GM10266 (cell line): ENCODE measurements at regions not wholly inside any gene's neighbourhood (a gene's known extent, or its start where the extent isn't known, plus 50 kb on each side); places are given as distances from the start of the nearest gene placed in this dataset.
"Not testable (repeated sequence)": the region's sequence is repeated elsewhere in the genome, so short reads cannot be mapped to it uniquely, and the experiment has no call there.

Experiments used
- DNase-seq: peaks from one replicate; pipeline ENCODE4 v3.0.0; 2012; ENCODE audit errors: extremely low spot score
- TF ChIP-seq, protein P1 (sequence below): IDR thresholded peaks from 2 replicates; pipeline ENCODE4 v1.5.1; 2012; ENCODE audit warnings: mild to moderate bottlenecking, low read depth; ENCODE audit not compliant: control insufficient read depth, insufficient read depth; ENCODE audit errors: missing control alignments

- TF ChIP-seq, protein P1, sequence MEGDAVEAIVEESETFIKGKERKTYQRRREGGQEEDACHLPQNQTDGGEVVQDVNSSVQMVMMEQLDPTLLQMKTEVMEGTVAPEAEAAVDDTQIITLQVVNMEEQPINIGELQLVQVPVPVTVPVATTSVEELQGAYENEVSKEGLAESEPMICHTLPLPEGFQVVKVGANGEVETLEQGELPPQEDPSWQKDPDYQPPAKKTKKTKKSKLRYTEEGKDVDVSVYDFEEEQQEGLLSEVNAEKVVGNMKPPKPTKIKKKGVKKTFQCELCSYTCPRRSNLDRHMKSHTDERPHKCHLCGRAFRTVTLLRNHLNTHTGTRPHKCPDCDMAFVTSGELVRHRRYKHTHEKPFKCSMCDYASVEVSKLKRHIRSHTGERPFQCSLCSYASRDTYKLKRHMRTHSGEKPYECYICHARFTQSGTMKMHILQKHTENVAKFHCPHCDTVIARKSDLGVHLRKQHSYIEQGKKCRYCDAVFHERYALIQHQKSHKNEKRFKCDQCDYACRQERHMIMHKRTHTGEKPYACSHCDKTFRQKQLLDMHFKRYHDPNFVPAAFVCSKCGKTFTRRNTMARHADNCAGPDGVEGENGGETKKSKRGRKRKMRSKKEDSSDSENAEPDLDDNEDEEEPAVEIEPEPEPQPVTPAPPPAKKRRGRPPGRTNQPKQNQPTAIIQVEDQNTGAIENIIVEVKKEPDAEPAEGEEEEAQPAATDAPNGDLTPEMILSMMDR = no peak
- no peak for DNase-seq
Observed at GRCh38 chr5:101327816-101328215, 424.7 kb upstream of the ST8SIA4 start.

GRCh38 chr5:101326766-101327165 is 423.7 kb upstream of the ST8SIA4 start:
- DNase-seq = no peak
- TF ChIP-seq, protein P1 = no peak

GRCh38 chr5:101316401-101316800 is 413.3 kb upstream of the ST8SIA4 start:
- not testable (repeated sequence) for DNase-seq

DNA sequence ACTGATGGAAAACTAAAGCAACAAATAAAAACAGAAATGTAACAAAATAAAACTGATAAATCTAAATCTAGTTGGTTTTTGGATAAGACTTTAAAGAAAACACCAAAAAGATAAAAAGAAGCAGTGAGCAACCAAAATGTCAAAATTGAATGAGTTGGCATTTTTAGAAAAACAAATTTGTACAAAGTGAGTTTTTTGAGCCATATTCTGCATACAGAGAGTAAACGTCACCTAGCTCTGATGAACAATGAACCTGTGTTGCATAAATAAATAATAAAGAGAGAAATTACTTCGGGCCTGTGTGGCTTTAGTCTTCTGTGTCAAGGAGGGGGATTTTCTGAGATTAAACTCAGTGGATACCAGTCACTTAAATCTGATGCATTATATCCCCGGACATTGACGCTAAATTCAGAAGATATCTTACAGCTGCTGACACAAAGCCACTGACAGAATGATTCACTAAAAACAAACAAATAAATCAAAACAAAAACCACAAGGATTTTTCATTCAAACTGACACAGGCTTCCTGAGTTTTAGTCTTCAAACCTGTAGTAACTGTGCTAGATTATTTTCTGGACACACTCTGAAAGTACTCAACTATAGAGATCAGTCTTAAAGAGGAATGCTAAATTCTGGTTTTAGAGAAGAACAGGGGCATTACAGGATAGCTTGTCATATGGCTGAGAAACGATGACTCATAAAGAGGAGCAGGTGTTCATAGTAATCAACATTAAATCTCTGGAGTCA is 403.5 kb upstream of the ST8SIA4 start:
- DNase-seq = no peak

DNA sequence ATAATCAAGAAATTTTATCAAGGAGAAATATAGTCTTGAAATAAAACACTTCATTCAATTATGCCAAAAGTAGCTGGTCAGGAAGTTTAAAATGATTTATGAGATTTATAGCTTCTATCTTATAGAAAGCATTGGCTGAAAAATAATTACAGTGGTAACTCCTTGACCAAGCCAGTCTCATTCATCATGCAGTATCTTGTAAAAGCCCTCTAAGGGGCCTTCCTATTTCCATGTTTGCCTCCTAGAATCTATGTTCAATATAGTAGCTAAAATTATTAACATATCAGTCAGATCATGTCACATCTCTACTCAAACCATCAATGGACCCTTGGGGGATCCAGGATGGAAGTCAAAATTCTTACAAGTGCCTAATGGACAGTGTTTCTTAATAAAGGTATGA is 393.4 kb upstream of the ST8SIA4 start:
- TF ChIP-seq, protein P1 = no peak
- DNase-seq = no peak

More for the DNA sequence above, 403.5 kb upstream of the ST8SIA4 start:
- TF ChIP-seq, protein P1 = no peak

GRCh38 chr5:101292199-101292598 is 389.1 kb upstream of the ST8SIA4 start:
- no peak for DNase-seq
- TF ChIP-seq, protein P1 = no peak

GRCh38 chr5:101290761-101291160 is 387.7 kb upstream of the ST8SIA4 start:
- DNase-seq = not testable (repeated sequence)

- TF ChIP-seq, protein P1 = no peak
- no peak for DNase-seq
Observed at GRCh38 chr5:101288633-101289032, 385.6 kb upstream of the ST8SIA4 start.
